Endodermal cell (in vitro differentiated cells): ENCODE measurements at regions not wholly inside any gene's neighbourhood (a gene's known extent, or its start where the extent isn't known, plus 50 kb on each side); places are given as distances from the start of the nearest gene placed in this dataset.

ENCODE experiments used
- DNase-seq: peaks from one replicate; pipeline ENCODE4 v3.0.0-alpha.2; 2017
- H3K27ac ChIP-seq: 2 replicates; pipeline ENCODE4 v1.5.1; 2013; ENCODE audit warnings: mild to moderate bottlenecking, low read depth, low read length, moderate library complexity
- H3K27me3 ChIP-seq: 2 replicates; pipeline ENCODE4 v1.6.1; 2013; ENCODE audit warnings: mild to moderate bottlenecking, low read length, moderate library complexity; ENCODE audit not compliant: insufficient read depth, control insufficient read depth, poor library complexity, severe bottlenecking
- H3K36me3 ChIP-seq: 2 replicates; pipeline ENCODE4 v1.7.0; 2013; ENCODE audit warnings: mild to moderate bottlenecking, low read length, moderate library complexity; ENCODE audit not compliant: control insufficient read depth, insufficient read depth
- H3K4me1 ChIP-seq: one replicate; pipeline ENCODE4 v1.7.0; 2013; ENCODE audit warnings: low read length; ENCODE audit not compliant: control insufficient read depth, insufficient read depth
- H3K4me3 ChIP-seq: 2 replicates; pipeline ENCODE4 v1.5.1; 2013; ENCODE audit warnings: mild to moderate bottlenecking, low read length, moderate library complexity
- H3K9ac ChIP-seq: 2 replicates; pipeline ENCODE4 v1.6.1; 2013; ENCODE audit warnings: mild to moderate bottlenecking, low read length, moderate library complexity; ENCODE audit not compliant: poor library complexity, severe bottlenecking; ENCODE audit errors: extremely low read depth
- H3K9me3 ChIP-seq: 2 replicates; pipeline ENCODE4 v1.6.1; 2013; ENCODE audit warnings: mild to moderate bottlenecking, low read length, moderate library complexity; ENCODE audit not compliant: control insufficient read depth
- H3K27ac Mint-ChIP-seq: 2 replicates; pipeline ENCODE4 v1.8.0; 2020; ENCODE audit warnings: mixed read lengths
- H3K27me3 Mint-ChIP-seq: 2 replicates; pipeline ENCODE4 v1.8.0; 2021; ENCODE audit warnings: mild to moderate bottlenecking, mixed read lengths; ENCODE audit not compliant: insufficient read depth
- H3K36me3 Mint-ChIP-seq: 2 replicates; pipeline ENCODE4 v1.8.0; 2020; ENCODE audit warnings: low read depth, mixed read lengths
- H3K4me1 Mint-ChIP-seq: 2 replicates; pipeline ENCODE4 v1.8.0; 2020; ENCODE audit warnings: mixed read lengths
- H3K4me3 Mint-ChIP-seq: 2 replicates; pipeline ENCODE4 v1.8.0; 2020; ENCODE audit warnings: mild to moderate bottlenecking, moderate library complexity, mixed read lengths
- H3K9me3 Mint-ChIP-seq: 2 replicates; pipeline ENCODE4 v1.8.0; 2020; ENCODE audit warnings: mild to moderate bottlenecking, mixed read lengths
- CTCF ChIP-seq: fragments of 200-600 bp; sonication (generic); conservative IDR thresholded peaks from 2 replicates; pipeline ENCODE4 v1.5.0; 2021; ENCODE audit warnings: antibody characterized with exemption, mild to moderate bottlenecking
- WGBS, 2 experiments: methylation state at CpG; one replicate each; pipeline versions ENCODE4 v1.1.5 to v1.1.7; 2013; ENCODE audit warnings: missing lambda C conversion rate in 2 of 2, mixed read lengths in 1 of 2; ENCODE audit not compliant: insufficient coverage in 1 of 2, insufficient read length in 1 of 2; 5-methylcytosine and 5-hydroxymethylcytosine counted together

GRCh38 chr2:176392249-176392648 is 123.0 kb downstream of the MTX2 start:
- DNase-seq = no peak
- peaks cover 4% of the 10 kb centered on the region for H3K4me1 ChIP-seq
- Mint-ChIP-seq H3K4me3 (no peak overlapping the region), H3K4me1 (peaks cover 26% of the 10 kb centered on the region), H3K27ac (no peak overlapping the region), H3K36me3 (no peaks in the 10 kb centered on the region), H3K9me3 (no peaks in the 10 kb centered on the region), H3K27me3 (no peaks in the 10 kb centered on the region)
- no peak for TF ChIP-seq CTCF
- no peak overlapping the region for H3K27ac ChIP-seq
- H3K9ac ChIP-seq = no peak overlapping the region
- no peaks in the 10 kb centered on the region for H3K27me3 ChIP-seq
- no peaks in the 10 kb centered on the region for H3K36me3 ChIP-seq
- H3K9me3 ChIP-seq = no peaks in the 10 kb centered on the region
- 83 to 89% methylated on average over 5 to 6 of the region's 6 CpGs for WGBS, 2 experiments
- H3K4me3 ChIP-seq = no peak overlapping the region

GRCh38 chr2:176392744-176393414 is 123.6 kb downstream of the MTX2 start:
- Histone ChIP-seq H3K4me1 (peaks cover 4% of the 10 kb centered on the region), H3K4me3 (no peak overlapping the region), H3K27ac (no peak overlapping the region), H3K9ac (no peak overlapping the region), H3K27me3 (no peaks in the 10 kb centered on the region), H3K9me3 (no peaks in the 10 kb centered on the region), H3K36me3 (no peaks in the 10 kb centered on the region)
- 90 to 93% methylated on average over 2 to 3 of the region's 3 CpGs for WGBS, 2 experiments
- no peak overlapping the region for H3K27ac Mint-ChIP-seq
- H3K36me3 Mint-ChIP-seq = no peaks in the 10 kb centered on the region
- no peak for TF ChIP-seq CTCF
- H3K4me3 Mint-ChIP-seq = no peak overlapping the region
- H3K27me3 Mint-ChIP-seq = no peaks in the 10 kb centered on the region
- H3K9me3 Mint-ChIP-seq = no peaks in the 10 kb centered on the region
- peaks cover 26% of the 10 kb centered on the region for H3K4me1 Mint-ChIP-seq
- DNase-seq = no peak

- no peak for DNase-seq
- Mint-ChIP-seq H3K27me3 (no peaks in the 10 kb centered on the region), H3K36me3 (no peaks in the 10 kb centered on the region), H3K4me3 (no peak overlapping the region), H3K27ac (no peak overlapping the region), H3K9me3 (no peaks in the 10 kb centered on the region), H3K4me1 (peaks cover 22% of the 10 kb centered on the region)
- WGBS, 2 experiments = 91 to 93% methylated on average over 3 of the region's 3 CpGs
- no peak overlapping the region for H3K9ac ChIP-seq
- no peaks in the 10 kb centered on the region for H3K27me3 ChIP-seq
- H3K4me3 ChIP-seq = no peak overlapping the region
- no peaks in the 10 kb centered on the region for H3K36me3 ChIP-seq
- peaks cover 4% of the 10 kb centered on the region for H3K4me1 ChIP-seq
- H3K9me3 ChIP-seq = no peaks in the 10 kb centered on the region
- H3K27ac ChIP-seq = no peak overlapping the region
- no peak for TF ChIP-seq CTCF
Observed at GRCh38 chr2:176395273-176395854, 126.1 kb downstream of the MTX2 start.
